KG1 (cell line): ENCODE measurements at regions not wholly inside any gene's neighbourhood (a gene's known extent, or its start where the extent isn't known, plus 50 kb on each side); places are given as distances from the start of the nearest gene placed in this dataset.
"Not testable (repeated sequence)": the region's sequence is repeated elsewhere in the genome, so short reads cannot be mapped to it uniquely, and the experiment has no call there.

Experiments used
- DNase-seq: peaks from one replicate; lab custom pipeline; 2025; lab: John Stamatoyannopoulos, UW

- DNase-seq: no peak
Observed at GRCh38 chr18:55953326-55953725, 365.3 kb upstream of the TCF4 start.

GRCh38 chr18:55951738-55952137 is 363.7 kb upstream of the TCF4 start:
- DNase-seq: not testable (repeated sequence)

- DNase-seq: no peak
Observed at GRCh38 chr18:55950379-55951166, 362.6 kb upstream of the TCF4 start.

GRCh38 chr18:55934821-55935220 is 346.8 kb upstream of the TCF4 start:
- DNase-seq: no peak

- no peak for DNase-seq
Observed at GRCh38 chr18:55932675-55933074, 344.7 kb upstream of the TCF4 start.

- DNase-seq: no peak
Observed at GRCh38 chr18:55927831-55928230, 339.8 kb upstream of the TCF4 start.

GRCh38 chr18:55925772-55926171 is 337.8 kb upstream of the TCF4 start:
- DNase-seq: no peak

GRCh38 chr18:55920063-55920462 is 332.1 kb upstream of the TCF4 start:
- DNase-seq: no peak

GRCh38 chr18:55918444-55918843 is 330.5 kb upstream of the TCF4 start:
- no peak for DNase-seq

- DNase-seq: no peak
Observed at GRCh38 chr18:55912919-55913318, 324.9 kb upstream of the TCF4 start.

GRCh38 chr18:55912071-55912470 is 324.1 kb upstream of the TCF4 start:
- DNase-seq: no peak

- no peak for DNase-seq
Observed at GRCh38 chr18:55910296-55910695, 322.3 kb upstream of the TCF4 start.

GRCh38 chr18:55908901-55909366 is 320.9 kb upstream of the TCF4 start:
- no peak for DNase-seq

- DNase-seq: no peak
Observed at GRCh38 chr18:55907453-55908175, 319.6 kb upstream of the TCF4 start.

GRCh38 chr18:55906536-55906935 is 318.5 kb upstream of the TCF4 start:
- no peak for DNase-seq

GRCh38 chr18:55903911-55904310 is 315.9 kb upstream of the TCF4 start:
- DNase-seq: no peak

- DNase-seq: no peak
Observed at GRCh38 chr18:55900380-55900779, 312.4 kb upstream of the TCF4 start.

- no peak for DNase-seq
Observed at GRCh38 chr18:55897091-55897689, 309.2 kb upstream of the TCF4 start.

- no peak for DNase-seq
Observed at GRCh38 chr18:55893948-55894347, 306.0 kb upstream of the TCF4 start.

GRCh38 chr18:55892862-55893813 is 305.1 kb upstream of the TCF4 start:
- not testable (repeated sequence) for DNase-seq

- no peak for DNase-seq
Observed at GRCh38 chr18:55886886-55887285, 298.9 kb upstream of the TCF4 start.

GRCh38 chr18:55884498-55884897 is 296.5 kb upstream of the TCF4 start:
- no peak for DNase-seq
